ENCODE measurements at regions not wholly inside any gene's neighbourhood (a gene's known extent, or its start where the extent isn't known, plus 50 kb on each side); places are given as distances from the start of the nearest gene placed in this dataset.

DNA sequence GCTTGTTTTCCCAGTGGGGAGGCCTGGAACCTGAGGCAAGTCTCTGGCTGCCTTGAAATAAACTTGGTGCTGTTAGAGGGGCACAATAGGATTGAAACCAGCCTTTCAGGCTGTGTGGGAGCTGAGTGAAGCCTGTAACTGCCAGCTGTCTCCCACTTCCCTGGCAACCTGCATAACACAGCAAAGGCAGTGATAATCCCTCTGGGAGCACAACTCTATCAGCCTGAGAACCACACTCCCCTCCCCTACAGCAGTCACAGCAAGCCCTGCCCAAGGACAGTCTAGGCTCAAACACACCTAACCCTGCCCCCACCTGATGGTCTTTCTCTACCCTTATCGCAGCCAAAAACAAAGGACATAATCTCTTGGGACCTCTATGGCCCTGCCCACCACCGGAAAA lies 683.8 kb upstream of the ATXN8OS start (continued):
- TF ChIP-seq CHD2 (IDR thresholded peaks at IDR 0.05; ENCODE audit: borderline replicate concordance, low read depth, low read length) (no peak), MEF2B (IDR thresholded peaks at IDR 0.05; ENCODE audit: partially characterized antibody, poor library complexity, severe bottlenecking) (no peak), MYB (IDR thresholded peaks at IDR 0.05; ENCODE audit: borderline replicate concordance, low read depth, low read length) (no peak), CHD1 (IDR thresholded peaks at IDR 0.05; ENCODE audit: low read depth, low read length) (no peak), ESRRA (IDR thresholded peaks at IDR 0.05; ENCODE audit: low read length) (no peak), ZZZ3 (IDR thresholded peaks at IDR 0.05; ENCODE audit: control insufficient read depth, insufficient read length, low read depth) (no peak), KLF5 (IDR thresholded peaks at IDR 0.05; ENCODE audit: partially characterized antibody) (no peak)
- TF ChIP-seq, protein P1, sequence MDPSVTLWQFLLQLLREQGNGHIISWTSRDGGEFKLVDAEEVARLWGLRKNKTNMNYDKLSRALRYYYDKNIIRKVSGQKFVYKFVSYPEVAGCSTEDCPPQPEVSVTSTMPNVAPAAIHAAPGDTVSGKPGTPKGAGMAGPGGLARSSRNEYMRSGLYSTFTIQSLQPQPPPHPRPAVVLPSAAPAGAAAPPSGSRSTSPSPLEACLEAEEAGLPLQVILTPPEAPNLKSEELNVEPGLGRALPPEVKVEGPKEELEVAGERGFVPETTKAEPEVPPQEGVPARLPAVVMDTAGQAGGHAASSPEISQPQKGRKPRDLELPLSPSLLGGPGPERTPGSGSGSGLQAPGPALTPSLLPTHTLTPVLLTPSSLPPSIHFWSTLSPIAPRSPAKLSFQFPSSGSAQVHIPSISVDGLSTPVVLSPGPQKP (IDR thresholded peaks at IDR 0.05; ENCODE audit: low read depth, low read length), result no peak
- TF ChIP-seq, protein P2, sequence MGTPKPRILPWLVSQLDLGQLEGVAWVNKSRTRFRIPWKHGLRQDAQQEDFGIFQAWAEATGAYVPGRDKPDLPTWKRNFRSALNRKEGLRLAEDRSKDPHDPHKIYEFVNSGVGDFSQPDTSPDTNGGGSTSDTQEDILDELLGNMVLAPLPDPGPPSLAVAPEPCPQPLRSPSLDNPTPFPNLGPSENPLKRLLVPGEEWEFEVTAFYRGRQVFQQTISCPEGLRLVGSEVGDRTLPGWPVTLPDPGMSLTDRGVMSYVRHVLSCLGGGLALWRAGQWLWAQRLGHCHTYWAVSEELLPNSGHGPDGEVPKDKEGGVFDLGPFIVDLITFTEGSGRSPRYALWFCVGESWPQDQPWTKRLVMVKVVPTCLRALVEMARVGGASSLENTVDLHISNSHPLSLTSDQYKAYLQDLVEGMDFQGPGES (IDR thresholded peaks at IDR 0.05), result no peak
- TF ChIP-seq, protein P3, sequence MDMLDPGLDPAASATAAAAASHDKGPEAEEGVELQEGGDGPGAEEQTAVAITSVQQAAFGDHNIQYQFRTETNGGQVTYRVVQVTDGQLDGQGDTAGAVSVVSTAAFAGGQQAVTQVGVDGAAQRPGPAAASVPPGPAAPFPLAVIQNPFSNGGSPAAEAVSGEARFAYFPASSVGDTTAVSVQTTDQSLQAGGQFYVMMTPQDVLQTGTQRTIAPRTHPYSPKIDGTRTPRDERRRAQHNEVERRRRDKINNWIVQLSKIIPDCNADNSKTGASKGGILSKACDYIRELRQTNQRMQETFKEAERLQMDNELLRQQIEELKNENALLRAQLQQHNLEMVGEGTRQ (IDR thresholded peaks at IDR 0.05; ENCODE audit: borderline replicate concordance, low read depth, low read length), result no peak
- TF ChIP-seq, protein P4, sequence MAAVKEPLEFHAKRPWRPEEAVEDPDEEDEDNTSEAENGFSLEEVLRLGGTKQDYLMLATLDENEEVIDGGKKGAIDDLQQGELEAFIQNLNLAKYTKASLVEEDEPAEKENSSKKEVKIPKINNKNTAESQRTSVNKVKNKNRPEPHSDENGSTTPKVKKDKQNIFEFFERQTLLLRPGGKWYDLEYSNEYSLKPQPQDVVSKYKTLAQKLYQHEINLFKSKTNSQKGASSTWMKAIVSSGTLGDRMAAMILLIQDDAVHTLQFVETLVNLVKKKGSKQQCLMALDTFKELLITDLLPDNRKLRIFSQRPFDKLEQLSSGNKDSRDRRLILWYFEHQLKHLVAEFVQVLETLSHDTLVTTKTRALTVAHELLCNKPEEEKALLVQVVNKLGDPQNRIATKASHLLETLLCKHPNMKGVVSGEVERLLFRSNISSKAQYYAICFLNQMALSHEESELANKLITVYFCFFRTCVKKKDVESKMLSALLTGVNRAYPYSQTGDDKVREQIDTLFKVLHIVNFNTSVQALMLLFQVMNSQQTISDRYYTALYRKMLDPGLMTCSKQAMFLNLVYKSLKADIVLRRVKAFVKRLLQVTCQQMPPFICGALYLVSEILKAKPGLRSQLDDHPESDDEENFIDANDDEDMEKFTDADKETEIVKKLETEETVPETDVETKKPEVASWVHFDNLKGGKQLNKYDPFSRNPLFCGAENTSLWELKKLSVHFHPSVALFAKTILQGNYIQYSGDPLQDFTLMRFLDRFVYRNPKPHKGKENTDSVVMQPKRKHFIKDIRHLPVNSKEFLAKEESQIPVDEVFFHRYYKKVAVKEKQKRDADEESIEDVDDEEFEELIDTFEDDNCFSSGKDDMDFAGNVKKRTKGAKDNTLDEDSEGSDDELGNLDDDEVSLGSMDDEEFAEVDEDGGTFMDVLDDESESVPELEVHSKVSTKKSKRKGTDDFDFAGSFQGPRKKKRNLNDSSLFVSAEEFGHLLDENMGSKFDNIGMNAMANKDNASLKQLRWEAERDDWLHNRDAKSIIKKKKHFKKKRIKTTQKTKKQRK (IDR thresholded peaks at IDR 0.05; ENCODE audit: low read depth, low read length), result no peak
